ENCODE measurements at regions not wholly inside any gene's neighbourhood (a gene's known extent, or its start where the extent isn't known, plus 50 kb on each side); places are given as distances from the start of the nearest gene placed in this dataset.

- no peaks in the 10 kb centered on the region for H4K20me1 ChIP-seq (replicated peaks; ENCODE audit: control insufficient read depth, insufficient read depth, low read length)
- intact Hi-C loops (cut with micrococcal nuclease) (loop anchor here (10.0 kb wide), 1 partner anchor 444 kb away; no protein-coding TSS in a partner anchor), in situ Hi-C loops (cut with MboI) (no loop called here)
- H3K9ac ChIP-seq (ENCODE audit: insufficient read depth in 1 of 2, low read depth in 2 of 2, low read length in 2 of 2), result no peak overlapping the region
- ChIA-PET CTCF (ENCODE audit: low intra/inter-chr PET ratio) (no interaction called here), POLR2A (no interaction called here)
- no peaks in the 10 kb centered on the region for H3K36me3 ChIP-seq (ENCODE audit: control insufficient read depth, insufficient read depth, low read length)
- DNase-seq (ENCODE audit: extremely low read depth in 1 of 4, low spot score in 3 of 4) (no peak), FAIRE-seq (no peak), ATAC-seq (no peak)
- no peak overlapping the region for H3K4me3 ChIP-seq
- H3K4me2 ChIP-seq (ENCODE audit: insufficient read depth, low read length), result no peak overlapping the region
- no peaks in the 10 kb centered on the region for H3K9me3 ChIP-seq (replicated peaks; ENCODE audit: control insufficient read depth, insufficient read depth, low read depth, low read length)
- peaks cover 0 to 5% of the 10 kb centered on the region in 2 experiments; a peak in 1 of 5 replicates for H3K27me3 ChIP-seq (ENCODE audit: control insufficient read depth in 2 of 2, insufficient read depth in 2 of 2, low read length in 2 of 2)
- BruUV-seq (replicated peaks), result no TSS peak
- 3% methylated on average over 8 of the region's 8 CpGs for WGBS (ENCODE audit: insufficient coverage, low coverage, missing lambda C conversion rate)
- no peaks in the 10 kb centered on the region for H3K4me1 ChIP-seq (replicated peaks in 1 of 2; ENCODE audit: control insufficient read depth in 2 of 2, insufficient read depth in 2 of 2, low read length in 2 of 2)
- no peak overlapping the region for H3K27ac ChIP-seq (ENCODE audit: extremely low read depth, low read depth, low read length)
- H3K9me1 ChIP-seq (ENCODE audit: control insufficient read depth, insufficient read depth, low read length), result no peaks in the 10 kb centered on the region
- H2AFZ ChIP-seq (ENCODE audit: low read depth, low read length), result no peak overlapping the region
- H3K79me2 ChIP-seq (ENCODE audit: control insufficient read depth, insufficient read depth, low read length), result no peaks in the 10 kb centered on the region
- TF ChIP-seq NELFE (IDR thresholded peaks at IDR 0.05; ENCODE audit: insufficient read depth, insufficient read length) (no peak), EZH2 (IDR thresholded peaks at IDR 0.05; ENCODE audit: borderline replicate concordance, low read depth, low read length) (no peak), RB1 (IDR thresholded peaks at IDR 0.05; ENCODE audit: low read depth) (no peak), U2AF1 (optimal IDR thresholded peaks at IDR 0.05; ENCODE audit: low read depth, low read length) (no peak), NR3C1 (CRISPR knock-in tag; IDR thresholded peaks at IDR 0.05) (no peak), ZNF507 (tag; conservative IDR thresholded peaks at IDR 0.05) (no peak), TBP (optimal IDR thresholded peaks at IDR 0.05; ENCODE audit: low read depth, low read length) (no peak), BACH1 (tag; IDR thresholded peaks at IDR 0.05) (no peak), UBTF (IDR thresholded peaks at IDR 0.05; ENCODE audit: borderline replicate concordance in 1 of 2, low read depth in 2 of 2, low read length in 2 of 2) (no peak), ETS1 (conservative IDR thresholded peaks at IDR 0.05; ENCODE audit: control insufficient read depth, low read depth, low read length) (no peak), MTF1 (CRISPR knock-in tag; IDR thresholded peaks at IDR 0.05; ENCODE audit: borderline replicate concordance) (no peak), ETV5 (CRISPR knock-in tag; IDR thresholded peaks at IDR 0.05; ENCODE audit: low read depth) (no peak), MYC (IDR thresholded peaks at IDR 0.05; ENCODE audit: low read depth, low read length) (no peak), MYC (CRISPR knock-in tag; IDR thresholded peaks at IDR 0.05; ENCODE audit: borderline replicate concordance, low read depth) (no peak)
- TF ChIP-seq, protein P1, sequence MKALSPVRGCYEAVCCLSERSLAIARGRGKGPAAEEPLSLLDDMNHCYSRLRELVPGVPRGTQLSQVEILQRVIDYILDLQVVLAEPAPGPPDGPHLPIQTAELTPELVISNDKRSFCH (CRISPR knock-in tag; IDR thresholded peaks at IDR 0.05), result no peak
- TF ChIP-seq, protein P1 (tag; IDR thresholded peaks at IDR 0.05), result no peak
- TF ChIP-seq, protein P2, sequence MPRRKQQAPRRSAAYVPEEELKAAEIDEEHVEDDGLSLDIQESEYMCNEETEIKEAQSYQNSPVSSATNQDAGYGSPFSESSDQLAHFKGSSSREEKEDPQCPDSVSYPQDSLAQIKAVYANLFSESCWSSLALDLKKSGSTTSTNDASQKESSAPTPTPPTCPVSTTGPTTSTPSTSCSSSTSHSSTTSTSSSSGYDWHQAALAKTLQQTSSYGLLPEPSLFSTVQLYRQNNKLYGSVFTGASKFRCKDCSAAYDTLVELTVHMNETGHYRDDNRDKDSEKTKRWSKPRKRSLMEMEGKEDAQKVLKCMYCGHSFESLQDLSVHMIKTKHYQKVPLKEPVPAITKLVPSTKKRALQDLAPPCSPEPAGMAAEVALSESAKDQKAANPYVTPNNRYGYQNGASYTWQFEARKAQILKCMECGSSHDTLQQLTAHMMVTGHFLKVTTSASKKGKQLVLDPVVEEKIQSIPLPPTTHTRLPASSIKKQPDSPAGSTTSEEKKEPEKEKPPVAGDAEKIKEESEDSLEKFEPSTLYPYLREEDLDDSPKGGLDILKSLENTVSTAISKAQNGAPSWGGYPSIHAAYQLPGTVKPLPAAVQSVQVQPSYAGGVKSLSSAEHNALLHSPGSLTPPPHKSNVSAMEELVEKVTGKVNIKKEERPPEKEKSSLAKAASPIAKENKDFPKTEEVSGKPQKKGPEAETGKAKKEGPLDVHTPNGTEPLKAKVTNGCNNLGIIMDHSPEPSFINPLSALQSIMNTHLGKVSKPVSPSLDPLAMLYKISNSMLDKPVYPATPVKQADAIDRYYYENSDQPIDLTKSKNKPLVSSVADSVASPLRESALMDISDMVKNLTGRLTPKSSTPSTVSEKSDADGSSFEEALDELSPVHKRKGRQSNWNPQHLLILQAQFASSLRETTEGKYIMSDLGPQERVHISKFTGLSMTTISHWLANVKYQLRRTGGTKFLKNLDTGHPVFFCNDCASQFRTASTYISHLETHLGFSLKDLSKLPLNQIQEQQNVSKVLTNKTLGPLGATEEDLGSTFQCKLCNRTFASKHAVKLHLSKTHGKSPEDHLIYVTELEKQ (CRISPR knock-in tag; IDR thresholded peaks at IDR 0.05), result no peak
Observed at GRCh38 chr15:98440917-98441316, 207.4 kb upstream of the IGF1R start.
